LNCaP clone FGC (cell line): ENCODE measurements at regions not wholly inside any gene's neighbourhood (a gene's known extent, or its start where the extent isn't known, plus 50 kb on each side); places are given as distances from the start of the nearest gene placed in this dataset.

ENCODE experiments used
- DNase-seq: peaks from one replicate; pipeline ENCODE4 v3.0.0-alpha.2; 2011; ENCODE audit warnings: low read depth
- H3K4me3 ChIP-seq: 2 replicates; pipeline ENCODE4 v1.5.1; 2011; ENCODE audit warnings: mild to moderate bottlenecking, low read depth, low read length, control low read depth
- TF ChIP-seq, protein P1 (sequence below): IDR thresholded peaks from 2 replicates; pipeline ENCODE4 v1.5.1; 2012; ENCODE audit warnings: mild to moderate bottlenecking; ENCODE audit not compliant: control insufficient read depth, insufficient read depth; ENCODE audit errors: extremely low read depth

DNA sequence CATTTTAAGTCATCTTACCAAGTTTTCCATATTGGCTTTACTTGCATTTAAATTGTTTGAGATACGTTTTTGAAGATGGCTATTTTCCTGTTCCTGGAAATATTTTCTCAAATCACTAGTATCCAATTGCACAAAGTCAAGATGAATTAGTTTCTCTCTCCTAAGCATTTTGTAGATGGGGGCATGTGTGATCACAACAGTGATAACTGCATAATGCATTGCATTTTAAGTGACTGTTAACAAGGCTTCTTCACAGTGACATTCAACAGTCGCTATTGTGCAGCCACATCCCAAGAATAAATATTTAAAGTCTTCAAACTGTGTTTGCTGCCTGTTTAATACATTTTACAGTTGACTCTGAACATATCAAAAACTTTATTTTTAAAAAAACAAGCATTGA lies 694.2 kb upstream of the CDH7 start:
- no peak for DNase-seq

DNA sequence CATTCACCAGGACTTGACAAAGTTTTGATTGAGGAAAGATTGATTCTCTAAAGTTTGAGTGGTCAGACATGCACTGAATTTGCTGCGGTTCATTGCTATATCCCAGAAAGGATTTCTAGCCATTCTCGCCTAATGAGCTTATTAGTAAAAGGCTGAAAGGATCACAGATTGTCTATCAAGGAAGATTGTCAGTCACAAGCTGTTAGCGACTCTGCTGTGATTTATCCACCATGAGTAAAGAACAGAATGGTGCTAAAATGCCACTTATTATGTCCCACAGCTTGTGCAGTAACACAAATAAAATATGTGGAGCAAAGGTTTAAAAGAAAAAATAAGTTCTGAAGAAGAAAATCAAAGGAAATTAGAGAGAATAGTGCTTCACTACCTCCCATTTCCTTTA lies 701.2 kb upstream of the CDH7 start:
- TF ChIP-seq, protein P1, sequence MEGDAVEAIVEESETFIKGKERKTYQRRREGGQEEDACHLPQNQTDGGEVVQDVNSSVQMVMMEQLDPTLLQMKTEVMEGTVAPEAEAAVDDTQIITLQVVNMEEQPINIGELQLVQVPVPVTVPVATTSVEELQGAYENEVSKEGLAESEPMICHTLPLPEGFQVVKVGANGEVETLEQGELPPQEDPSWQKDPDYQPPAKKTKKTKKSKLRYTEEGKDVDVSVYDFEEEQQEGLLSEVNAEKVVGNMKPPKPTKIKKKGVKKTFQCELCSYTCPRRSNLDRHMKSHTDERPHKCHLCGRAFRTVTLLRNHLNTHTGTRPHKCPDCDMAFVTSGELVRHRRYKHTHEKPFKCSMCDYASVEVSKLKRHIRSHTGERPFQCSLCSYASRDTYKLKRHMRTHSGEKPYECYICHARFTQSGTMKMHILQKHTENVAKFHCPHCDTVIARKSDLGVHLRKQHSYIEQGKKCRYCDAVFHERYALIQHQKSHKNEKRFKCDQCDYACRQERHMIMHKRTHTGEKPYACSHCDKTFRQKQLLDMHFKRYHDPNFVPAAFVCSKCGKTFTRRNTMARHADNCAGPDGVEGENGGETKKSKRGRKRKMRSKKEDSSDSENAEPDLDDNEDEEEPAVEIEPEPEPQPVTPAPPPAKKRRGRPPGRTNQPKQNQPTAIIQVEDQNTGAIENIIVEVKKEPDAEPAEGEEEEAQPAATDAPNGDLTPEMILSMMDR: no peak
- DNase-seq: no peak
- H3K4me3 ChIP-seq: no peak overlapping the region

More for the DNA sequence above, 694.2 kb upstream of the CDH7 start:
- TF ChIP-seq, protein P1: no peak
- no peak overlapping the region for H3K4me3 ChIP-seq

DNA sequence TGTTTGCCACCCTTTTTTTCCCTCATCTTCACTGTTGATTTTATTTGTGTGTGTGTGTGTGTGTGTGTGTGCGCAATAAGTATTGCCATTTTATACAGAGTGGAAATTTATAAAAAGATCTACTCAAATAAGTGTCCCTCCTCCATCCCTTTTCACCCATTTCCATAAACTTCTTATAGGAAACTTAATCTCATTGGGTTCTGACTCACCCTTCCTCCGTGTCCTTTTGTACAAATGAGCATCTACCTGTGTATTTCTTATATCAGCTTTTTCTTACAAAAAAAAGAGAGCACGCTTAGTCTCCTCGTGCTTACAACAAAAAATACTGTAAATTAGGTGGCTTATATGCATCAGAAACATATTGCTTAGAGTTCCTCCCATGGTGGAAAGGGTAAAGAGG lies 711.2 kb upstream of the CDH7 start:
- TF ChIP-seq, protein P1: no peak
- H3K4me3 ChIP-seq: no peak overlapping the region
- DNase-seq: no peak

- DNase-seq: no peak
- H3K4me3 ChIP-seq: no peak overlapping the region
- TF ChIP-seq, protein P1: no peak
These were observed 715.1 kb upstream of the CDH7 start for GRCh38 chr18:65035701-65036100.

DNA sequence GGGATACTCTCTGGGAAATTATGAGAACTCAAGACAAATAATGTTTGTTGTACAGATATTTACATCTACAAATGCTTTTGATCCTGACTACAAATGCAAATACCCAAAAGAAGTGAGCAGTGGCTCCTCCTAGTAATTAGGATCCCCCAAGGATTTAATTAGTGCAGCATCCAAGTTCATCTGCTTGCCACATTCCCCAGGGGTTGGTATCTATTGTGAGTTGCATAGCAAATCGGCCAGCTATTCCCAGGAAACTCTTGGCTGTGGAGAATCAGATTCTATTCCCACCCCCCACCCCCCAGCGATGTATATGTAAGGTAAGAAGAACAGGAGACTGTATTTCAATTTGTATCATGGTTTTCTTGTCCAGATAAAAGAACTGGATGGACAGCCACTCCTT lies 725.1 kb upstream of the CDH7 start:
- no peak for DNase-seq
- TF ChIP-seq, protein P1: no peak
- no peak overlapping the region for H3K4me3 ChIP-seq

DNA sequence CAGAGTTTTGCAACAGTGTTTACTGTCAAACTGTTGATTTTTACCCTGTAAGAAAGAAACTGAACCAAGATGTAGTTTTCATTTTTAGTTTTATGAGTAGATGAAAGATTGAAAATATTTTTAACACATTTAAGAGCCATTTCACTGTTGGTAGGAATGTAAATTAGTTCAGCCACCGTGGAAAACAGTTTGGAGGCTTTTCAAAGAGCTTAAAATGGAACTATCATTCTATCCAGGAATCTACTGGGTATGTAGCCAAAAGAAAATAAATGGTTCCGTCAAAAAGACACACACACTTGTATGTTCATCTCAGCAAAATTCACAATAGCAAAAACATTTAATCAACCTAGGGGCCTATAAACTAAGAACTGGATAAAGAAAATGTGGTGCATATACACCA lies 729.8 kb upstream of the CDH7 start:
- TF ChIP-seq, protein P1: no peak

DNA sequence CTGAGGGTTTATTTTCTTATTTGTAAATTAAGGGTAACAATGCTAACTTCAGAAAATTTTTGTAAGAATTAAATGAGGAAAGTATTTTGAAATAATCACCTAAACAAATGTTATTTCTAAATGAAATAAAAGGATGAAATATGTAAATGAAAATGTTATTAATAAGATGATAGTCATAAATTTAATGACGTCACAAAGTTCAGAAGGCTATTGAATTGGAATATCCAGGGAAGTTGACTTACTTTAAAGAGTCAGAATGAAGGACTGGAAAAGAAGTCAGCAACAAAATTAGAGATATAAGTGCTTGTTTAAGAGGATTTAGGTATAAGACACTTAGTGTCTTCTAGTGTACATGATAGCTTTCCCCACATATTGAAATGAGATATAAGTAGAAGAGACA lies 732.6 kb upstream of the CDH7 start:
- H3K4me3 ChIP-seq: no peak overlapping the region
- TF ChIP-seq, protein P1: no peak
- no peak for DNase-seq

More for the DNA sequence above, 729.8 kb upstream of the CDH7 start:
- no peak overlapping the region for H3K4me3 ChIP-seq
- DNase-seq: no peak
